Panc1 (cell line): ENCODE measurements at regions not wholly inside any gene's neighbourhood (a gene's known extent, or its start where the extent isn't known, plus 50 kb on each side); places are given as distances from the start of the nearest gene placed in this dataset.
"Not testable (repeated sequence)": the region's sequence is repeated elsewhere in the genome, so short reads cannot be mapped to it uniquely, and the experiment has no call there.

Experiments
- ATAC-seq: fragments of 200-7000 bp; cut with Tn5 transposase; 2 replicates; pipeline ENCODE4 v1.9.1; 2020; ENCODE audit warnings: mild to moderate bottlenecking, moderate library complexity
- BruUV-seq: library from RNA; stranded (reverse); fragments of 400-500 nt; replicated peaks from 2 replicates; lab custom pipeline; 2021; lab: Mats Ljungman, UMichigan
- CTCF ChIA-PET: fragments of 300-600 bp; sonication (Branson Sonifier 250); formaldehyde crosslinking; loops from one replicate; lab custom pipeline; 2022; ENCODE audit warnings: antibody characterized with exemption; lab: Charles Lee
- POLR2A ChIA-PET: fragments of 300-600 bp; sonication (Branson Sonifier 250); formaldehyde crosslinking; loops from one replicate; lab custom pipeline; 2022; ENCODE audit warnings: antibody characterized with exemption; lab: Charles Lee
- DNase-seq: peaks from one replicate; pipeline ENCODE4 v3.0.0-alpha.2; 2010; ENCODE audit warnings: low read depth, low spot score
- H3K27ac ChIP-seq: 2 replicates; pipeline ENCODE4 v1.5.1; 2011; ENCODE audit warnings: mild to moderate bottlenecking, low read length, inconsistent platforms
- H3K27me3 ChIP-seq: fragments of 200-500 bp; sonication (Bioruptor generic); 2 replicates; pipeline ENCODE4 v1.6.0; 2014; ENCODE audit warnings: low read length, inconsistent platforms; ENCODE audit not compliant: control insufficient read depth, insufficient read depth
- H3K36me3 ChIP-seq: fragments of 200-500 bp; sonication (Bioruptor generic); 2 replicates; pipeline ENCODE4 v1.5.1; 2014; ENCODE audit warnings: inconsistent platforms, mild to moderate bottlenecking, low read length, moderate library complexity; ENCODE audit not compliant: control insufficient read depth, insufficient read depth
- H3K4me1 ChIP-seq: 2 replicates; pipeline ENCODE4 v1.5.1; 2011; ENCODE audit warnings: inconsistent platforms, mild to moderate bottlenecking, low read length, moderate library complexity; ENCODE audit not compliant: control insufficient read depth, insufficient read depth
- H3K4me3 ChIP-seq, 2 experiments: 2 replicates each; pipeline ENCODE4 v1.5.1; 2011 to 2012; ENCODE audit warnings: low read depth in 2 of 2, low read length in 2 of 2, mild to moderate bottlenecking in 2 of 2, inconsistent platforms in 1 of 2, moderate library complexity in 1 of 2
- H3K9me3 ChIP-seq: fragments of 200-500 bp; sonication (Bioruptor generic); 2 replicates; pipeline ENCODE4 v1.5.1; 2014; ENCODE audit warnings: low read depth, mild to moderate bottlenecking, inconsistent platforms, low read length, moderate library complexity; ENCODE audit not compliant: control insufficient read depth, insufficient read depth
- POLR2AphosphoS5 ChIP-seq: IDR thresholded peaks from 2 replicates; pipeline ENCODE4 v1.6.1; 2012; ENCODE audit warnings: mild to moderate bottlenecking, low read depth, low read length, moderate library complexity
- SIN3A ChIP-seq: IDR thresholded peaks from 2 replicates; pipeline ENCODE4 v1.6.1; 2012; ENCODE audit warnings: low read depth, mild to moderate bottlenecking, low read length, moderate library complexity, borderline replicate concordance; ENCODE audit not compliant: insufficient read depth
- TCF7L2 ChIP-seq: IDR thresholded peaks from 2 replicates; pipeline ENCODE4 v1.6.1; 2011; ENCODE audit warnings: mild to moderate bottlenecking, low read depth, low read length, inconsistent platforms
- in situ Hi-C: cut with HindIII; loops from 2 replicates; pipeline ENCODE4 v1.10.0; 2016; ENCODE audit warnings: low sequenced_read_pairs, low pct_unique_long_range_greater_than_20kb
- intact Hi-C: fragments of 100-400 bp; cut with micrococcal nuclease; formaldehyde crosslinking; loops from one replicate; pipeline ENCODE4 v1.10.0; 2022; ENCODE audit not compliant: unreplicated experiment
- TF ChIP-seq, protein P1 (sequence below): fragments of 450-650 bp; IDR thresholded peaks from 2 replicates; pipeline ENCODE4 v1.5.1; 2017; ENCODE audit warnings: mild to moderate bottlenecking
- TF ChIP-seq, protein P2 (sequence below), 2 experiments: IDR thresholded peaks; 2 replicates each; pipeline ENCODE4 v1.6.1; 2011 to 2012; ENCODE audit warnings: low read depth in 2 of 2, control low read depth in 1 of 2, low read length in 1 of 2, mild to moderate bottlenecking in 1 of 2, moderate library complexity in 1 of 2; ENCODE audit not compliant: insufficient read depth in 1 of 2

DNA sequence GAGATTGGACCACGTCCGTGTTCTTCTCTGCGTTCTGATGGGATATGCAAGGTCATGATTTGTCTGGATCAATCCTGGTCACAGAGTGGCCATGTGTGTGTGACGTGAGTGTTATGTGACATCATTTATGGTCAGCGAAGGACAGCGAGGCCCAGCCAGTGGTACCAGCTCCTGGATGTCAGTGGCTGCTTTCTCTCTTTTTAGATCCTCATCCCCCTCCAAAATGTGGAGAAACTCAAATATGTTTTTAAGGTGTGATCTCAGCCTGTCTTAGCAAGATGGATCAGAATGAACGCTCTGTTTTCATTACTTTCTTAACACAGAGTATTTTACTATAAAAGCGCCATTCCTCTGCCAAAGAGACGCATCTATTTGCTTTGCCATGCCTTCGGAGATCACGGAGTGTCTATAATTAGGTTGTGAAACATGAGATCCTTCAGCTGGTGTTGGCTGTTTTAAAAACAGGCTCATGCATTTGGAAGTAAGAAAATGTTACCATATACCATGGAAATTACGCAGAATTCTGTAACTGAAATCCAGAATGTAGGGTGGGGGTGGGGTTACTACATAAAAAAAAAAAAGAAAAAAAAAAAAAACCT is 245.5 kb upstream of the TCERG1L start:
- Histone ChIP-seq H3K27me3 (peaks cover 38% of the 10 kb centered on the region), H3K4me1 (no peaks in the 10 kb centered on the region; the same call in 1 of the 2 replicates), H3K9me3 (no peaks in the 10 kb centered on the region), H3K27ac (no peak overlapping the region), H3K4me3 (no peak overlapping the region), H3K36me3 (no peaks in the 10 kb centered on the region)
- ATAC-seq (no peak), DNase-seq (no peak)
- CTCF ChIA-PET: interaction anchor here (0.6 kb wide), 1 partner anchor 12 kb away, joined by 3 read pairs; no protein-coding TSS in a partner anchor
- intact Hi-C loops: loop anchor here (10.0 kb wide), 1 partner anchor 288 kb away; no protein-coding TSS in a partner anchor
- no TSS peak for BruUV-seq
- POLR2A ChIA-PET: no interaction called here
- in situ Hi-C loops: no loop called here
- TF ChIP-seq, protein P1, sequence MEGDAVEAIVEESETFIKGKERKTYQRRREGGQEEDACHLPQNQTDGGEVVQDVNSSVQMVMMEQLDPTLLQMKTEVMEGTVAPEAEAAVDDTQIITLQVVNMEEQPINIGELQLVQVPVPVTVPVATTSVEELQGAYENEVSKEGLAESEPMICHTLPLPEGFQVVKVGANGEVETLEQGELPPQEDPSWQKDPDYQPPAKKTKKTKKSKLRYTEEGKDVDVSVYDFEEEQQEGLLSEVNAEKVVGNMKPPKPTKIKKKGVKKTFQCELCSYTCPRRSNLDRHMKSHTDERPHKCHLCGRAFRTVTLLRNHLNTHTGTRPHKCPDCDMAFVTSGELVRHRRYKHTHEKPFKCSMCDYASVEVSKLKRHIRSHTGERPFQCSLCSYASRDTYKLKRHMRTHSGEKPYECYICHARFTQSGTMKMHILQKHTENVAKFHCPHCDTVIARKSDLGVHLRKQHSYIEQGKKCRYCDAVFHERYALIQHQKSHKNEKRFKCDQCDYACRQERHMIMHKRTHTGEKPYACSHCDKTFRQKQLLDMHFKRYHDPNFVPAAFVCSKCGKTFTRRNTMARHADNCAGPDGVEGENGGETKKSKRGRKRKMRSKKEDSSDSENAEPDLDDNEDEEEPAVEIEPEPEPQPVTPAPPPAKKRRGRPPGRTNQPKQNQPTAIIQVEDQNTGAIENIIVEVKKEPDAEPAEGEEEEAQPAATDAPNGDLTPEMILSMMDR: no peak
- TF ChIP-seq TCF7L2: no peak
- TF ChIP-seq, protein P2, sequence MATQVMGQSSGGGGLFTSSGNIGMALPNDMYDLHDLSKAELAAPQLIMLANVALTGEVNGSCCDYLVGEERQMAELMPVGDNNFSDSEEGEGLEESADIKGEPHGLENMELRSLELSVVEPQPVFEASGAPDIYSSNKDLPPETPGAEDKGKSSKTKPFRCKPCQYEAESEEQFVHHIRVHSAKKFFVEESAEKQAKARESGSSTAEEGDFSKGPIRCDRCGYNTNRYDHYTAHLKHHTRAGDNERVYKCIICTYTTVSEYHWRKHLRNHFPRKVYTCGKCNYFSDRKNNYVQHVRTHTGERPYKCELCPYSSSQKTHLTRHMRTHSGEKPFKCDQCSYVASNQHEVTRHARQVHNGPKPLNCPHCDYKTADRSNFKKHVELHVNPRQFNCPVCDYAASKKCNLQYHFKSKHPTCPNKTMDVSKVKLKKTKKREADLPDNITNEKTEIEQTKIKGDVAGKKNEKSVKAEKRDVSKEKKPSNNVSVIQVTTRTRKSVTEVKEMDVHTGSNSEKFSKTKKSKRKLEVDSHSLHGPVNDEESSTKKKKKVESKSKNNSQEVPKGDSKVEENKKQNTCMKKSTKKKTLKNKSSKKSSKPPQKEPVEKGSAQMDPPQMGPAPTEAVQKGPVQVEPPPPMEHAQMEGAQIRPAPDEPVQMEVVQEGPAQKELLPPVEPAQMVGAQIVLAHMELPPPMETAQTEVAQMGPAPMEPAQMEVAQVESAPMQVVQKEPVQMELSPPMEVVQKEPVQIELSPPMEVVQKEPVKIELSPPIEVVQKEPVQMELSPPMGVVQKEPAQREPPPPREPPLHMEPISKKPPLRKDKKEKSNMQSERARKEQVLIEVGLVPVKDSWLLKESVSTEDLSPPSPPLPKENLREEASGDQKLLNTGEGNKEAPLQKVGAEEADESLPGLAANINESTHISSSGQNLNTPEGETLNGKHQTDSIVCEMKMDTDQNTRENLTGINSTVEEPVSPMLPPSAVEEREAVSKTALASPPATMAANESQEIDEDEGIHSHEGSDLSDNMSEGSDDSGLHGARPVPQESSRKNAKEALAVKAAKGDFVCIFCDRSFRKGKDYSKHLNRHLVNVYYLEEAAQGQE (IDR thresholded peaks at IDR 0.05; ENCODE audit: insufficient read depth in 1 of 2, low read depth in 2 of 2, low read length in 1 of 2): no peak
- no peak for TF ChIP-seq SIN3A
- no peak for TF ChIP-seq POLR2AphosphoS5

DNA sequence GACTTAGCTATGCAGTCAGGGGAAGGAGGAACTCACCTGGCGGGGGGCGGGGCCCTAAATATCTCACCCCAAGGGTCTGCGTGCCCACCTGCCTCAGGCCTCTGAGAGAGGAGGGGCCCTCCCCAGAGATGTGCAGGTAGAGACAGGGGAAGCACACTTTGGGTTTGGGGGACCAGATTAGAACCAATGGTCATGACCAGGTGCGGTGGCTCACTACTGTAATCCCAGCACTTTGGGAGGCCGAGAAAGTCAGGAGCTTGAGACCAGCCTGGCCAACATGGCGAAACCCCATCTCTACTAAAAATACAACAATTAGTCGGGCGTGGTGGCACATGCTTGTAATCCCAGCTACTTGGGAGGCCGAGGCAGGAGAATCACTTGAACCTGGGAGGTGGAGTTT is 246.4 kb upstream of the TCERG1L start:
- POLR2A ChIA-PET, ATAC-seq, CTCF ChIA-PET: not testable (repeated sequence)

DNA sequence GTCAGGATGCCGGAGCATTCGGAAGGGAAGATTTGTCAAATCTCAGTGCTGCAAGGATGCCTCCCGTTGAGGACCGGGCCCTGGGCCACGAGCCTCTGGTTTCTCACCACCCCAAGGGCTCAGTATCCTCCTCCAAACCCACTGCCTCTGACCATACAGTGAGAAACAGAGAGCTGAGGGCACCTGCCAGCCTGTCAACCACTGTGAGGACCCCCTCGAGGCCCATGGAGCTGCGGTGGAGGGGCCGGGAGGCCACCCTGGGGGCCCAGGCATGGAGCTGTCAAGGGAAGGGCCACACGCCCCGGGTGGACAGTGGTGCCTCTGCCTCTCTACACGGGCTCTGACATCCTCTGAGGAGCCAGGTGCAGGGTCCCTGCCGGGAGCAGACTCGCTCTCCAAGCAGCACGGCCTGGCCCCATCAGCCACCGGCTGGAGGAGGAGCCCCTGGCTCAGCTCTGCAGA is 248.0 kb upstream of the TCERG1L start:
- H3K27ac ChIP-seq: no peak overlapping the region
- DNase-seq: no peak
- TF ChIP-seq, protein P2 (IDR thresholded peaks at IDR 0.05; ENCODE audit: insufficient read depth in 1 of 2, low read depth in 2 of 2, low read length in 1 of 2): no peak
- TF ChIP-seq, protein P1: no peak
- TF ChIP-seq POLR2AphosphoS5: no peak
- TF ChIP-seq TCF7L2: no peak
- no peak for TF ChIP-seq SIN3A
- H3K9me3 ChIP-seq: no peaks in the 10 kb centered on the region
- H3K4me3 ChIP-seq: no peak overlapping the region
- H3K36me3 ChIP-seq: no peaks in the 10 kb centered on the region
- CTCF ChIA-PET: no interaction called here
- no TSS peak for BruUV-seq
- POLR2A ChIA-PET: no interaction called here
- in situ Hi-C loops (no loop called here), intact Hi-C loops (loop anchor here (10.0 kb wide), 1 partner anchor 285 kb away; no protein-coding TSS in a partner anchor)
- H3K4me1 ChIP-seq: no peaks in the 10 kb centered on the region; the same call in 1 of the 2 replicates
- peaks cover 33% of the 10 kb centered on the region for H3K27me3 ChIP-seq
- no peak for ATAC-seq

More for the DNA sequence above, 246.4 kb upstream of the TCERG1L start:
- DNase-seq, H3K4me1 ChIP-seq, H3K36me3 ChIP-seq, H3K9me3 ChIP-seq, in situ Hi-C loops, H3K4me3 ChIP-seq, H3K27ac ChIP-seq, BruUV-seq: not testable (repeated sequence)
- peaks cover 43% of the 10 kb centered on the region for H3K27me3 ChIP-seq
- intact Hi-C loops: loop anchor here (10.0 kb wide), 1 partner anchor 287 kb away; no protein-coding TSS in a partner anchor
